CD4-positive, alpha-beta T cell treated with Interleukin-4 for 1 hour (primary cell): ENCODE measurements at regions not wholly inside any gene's neighbourhood (a gene's known extent, or its start where the extent isn't known, plus 50 kb on each side); places are given as distances from the start of the nearest gene placed in this dataset.
"Not testable (repeated sequence)": the region's sequence is repeated elsewhere in the genome, so short reads cannot be mapped to it uniquely, and the experiment has no call there.

Experiments used
- DNase-seq, 2 donors: peaks; one replicate each; pipeline ENCODE4 v3.0.0-alpha.2; 2020 to 2022

DNA sequence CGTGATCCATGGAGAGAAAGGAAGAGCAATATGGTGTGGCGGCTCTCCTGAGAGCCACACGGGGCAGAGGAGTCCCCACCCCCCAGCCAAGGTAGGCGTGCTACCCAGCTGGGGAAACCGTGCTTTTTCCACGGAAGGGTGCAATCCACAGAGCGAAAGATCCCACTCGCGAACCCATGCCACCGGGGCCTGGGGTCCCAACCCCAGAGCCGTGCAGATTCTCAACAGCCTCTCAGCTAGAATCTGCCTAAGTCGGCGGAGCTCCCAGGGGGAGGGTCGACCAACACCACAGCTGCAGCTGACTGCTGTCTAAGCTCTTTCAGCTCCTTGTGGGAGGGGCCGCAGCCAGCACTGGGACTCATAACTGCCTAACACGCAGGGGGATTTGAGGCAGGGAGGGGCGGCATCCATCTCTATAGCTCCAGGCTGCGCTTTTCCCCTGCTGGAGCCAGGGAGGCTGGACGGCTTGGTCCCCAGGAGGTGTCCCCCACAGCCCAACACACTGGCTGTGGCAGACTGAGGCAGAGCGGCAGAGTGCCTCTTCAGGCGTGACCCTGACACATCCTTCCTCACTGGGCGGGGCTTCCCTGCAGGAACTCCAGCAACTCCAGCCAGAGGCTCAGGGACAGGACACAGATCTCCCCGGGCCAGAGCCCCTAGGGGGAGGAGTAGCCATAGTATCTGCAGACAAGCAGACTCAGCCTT is 107.6 kb upstream of the ZBTB20 start:
- no peak for DNase-seq

DNA sequence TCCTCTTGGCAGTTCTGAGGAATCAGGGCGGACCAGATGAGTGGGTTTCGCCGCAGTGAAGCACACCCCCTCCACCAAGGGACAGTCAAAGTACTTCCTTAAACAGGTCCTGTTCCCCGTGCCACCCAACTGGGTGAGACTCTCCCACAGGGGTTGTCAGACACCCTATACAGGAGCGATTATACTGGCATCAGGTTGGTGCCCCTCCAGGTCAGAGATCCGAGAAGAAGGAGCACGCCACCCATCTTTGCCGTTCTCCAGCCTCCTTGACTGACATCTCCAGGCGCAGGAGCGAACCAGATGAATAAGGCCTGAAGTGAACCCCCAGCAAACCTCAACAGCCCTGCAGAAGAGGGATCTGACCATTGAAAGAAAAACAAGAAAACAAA is 108.1 kb upstream of the ZBTB20 start:
- DNase-seq = no peak

DNA sequence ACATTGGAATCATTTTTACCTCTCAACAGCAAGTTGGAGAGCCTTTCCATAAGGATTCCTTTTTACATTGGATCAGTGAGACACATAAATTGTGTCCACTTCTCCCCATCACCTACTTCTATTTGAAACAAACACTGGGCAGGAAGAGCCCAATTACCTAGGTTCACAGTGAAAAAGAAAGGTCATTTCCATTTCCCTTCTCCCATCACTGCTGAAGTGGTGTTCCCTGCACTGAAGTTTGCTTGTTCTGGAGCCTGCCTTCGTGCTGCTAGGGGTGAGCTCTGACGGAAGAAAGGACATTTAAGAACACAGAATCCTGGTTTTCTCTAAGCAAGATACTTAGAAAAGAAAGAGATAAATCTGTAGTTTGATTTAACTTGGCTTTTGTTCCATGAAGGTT is 123.8 kb upstream of the ZBTB20 start:
- no peak for DNase-seq

DNA sequence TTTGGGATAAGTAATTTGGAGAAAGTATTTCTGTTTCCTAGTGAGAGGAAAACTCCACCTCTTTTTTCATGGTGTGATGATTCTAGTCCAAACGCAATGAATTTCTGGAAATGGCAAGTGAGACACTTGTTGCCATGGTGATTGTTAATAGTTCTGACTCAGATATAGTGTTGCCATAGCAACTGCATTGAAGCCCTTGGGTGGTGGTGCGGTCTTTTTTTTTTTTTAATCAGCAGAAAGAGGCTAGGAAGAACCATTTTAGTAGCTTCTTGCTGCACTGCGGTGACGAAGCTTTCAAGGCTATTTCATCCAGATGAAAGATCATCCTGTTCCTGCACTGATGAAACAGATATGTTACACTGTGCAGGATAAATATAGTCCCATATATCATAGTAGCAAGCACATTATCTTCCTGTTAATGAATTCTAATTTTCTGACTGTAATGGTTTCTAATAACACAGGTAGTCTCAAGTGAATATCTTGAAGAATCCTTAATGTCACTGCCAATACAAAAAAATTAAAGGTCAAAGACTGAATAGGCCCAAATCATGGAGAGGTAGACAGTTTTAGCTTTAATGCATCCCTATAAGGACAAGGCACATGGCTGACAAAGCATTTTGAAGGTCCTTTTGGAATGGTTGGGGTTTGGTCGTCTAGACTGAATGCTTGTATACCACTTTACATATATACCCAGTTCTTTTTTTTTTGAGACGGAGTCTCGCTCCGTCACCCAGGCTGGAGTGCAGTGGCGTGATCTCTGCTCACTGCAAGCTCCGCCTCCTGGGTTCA is 125.1 kb upstream of the ZBTB20 start:
- no peak for DNase-seq

DNA sequence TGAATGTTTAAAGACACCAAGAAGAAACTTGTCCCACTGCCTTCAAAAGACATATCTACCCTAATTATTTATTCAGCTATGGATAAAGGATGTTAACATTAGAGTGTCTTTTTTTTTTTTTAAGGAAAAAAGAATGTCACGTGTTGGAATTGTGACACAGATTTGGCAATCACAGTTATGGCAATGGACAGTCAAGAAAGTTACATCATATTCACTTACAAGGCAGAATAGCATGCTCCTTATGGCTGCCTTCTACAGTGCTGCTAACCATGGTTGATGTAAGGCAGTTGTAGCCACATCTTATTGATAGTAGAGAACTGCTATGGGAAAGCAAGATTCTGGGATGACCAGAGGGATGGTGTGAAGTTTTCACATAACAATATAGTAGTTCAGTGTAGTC is 128.8 kb upstream of the ZBTB20 start:
- no peak for DNase-seq

DNA sequence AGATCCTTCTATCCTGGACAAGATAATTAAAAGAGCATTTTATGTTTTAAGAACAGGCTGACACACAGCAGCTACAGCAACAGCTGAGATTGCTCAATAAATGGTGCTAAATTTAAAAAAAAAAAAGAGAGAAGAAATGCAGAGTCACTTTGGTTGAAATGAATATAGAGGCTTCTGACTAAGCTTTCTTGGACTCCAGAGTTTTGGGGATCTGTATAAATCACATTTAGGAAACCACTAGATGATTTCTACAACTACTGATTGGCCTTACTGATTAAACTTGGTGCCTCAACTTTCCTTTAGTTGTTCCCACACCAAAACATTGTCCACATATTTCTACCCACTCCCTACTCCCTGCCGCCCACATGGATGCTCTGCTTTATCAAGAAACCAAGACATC is 132.9 kb upstream of the ZBTB20 start:
- DNase-seq = no peak

DNA sequence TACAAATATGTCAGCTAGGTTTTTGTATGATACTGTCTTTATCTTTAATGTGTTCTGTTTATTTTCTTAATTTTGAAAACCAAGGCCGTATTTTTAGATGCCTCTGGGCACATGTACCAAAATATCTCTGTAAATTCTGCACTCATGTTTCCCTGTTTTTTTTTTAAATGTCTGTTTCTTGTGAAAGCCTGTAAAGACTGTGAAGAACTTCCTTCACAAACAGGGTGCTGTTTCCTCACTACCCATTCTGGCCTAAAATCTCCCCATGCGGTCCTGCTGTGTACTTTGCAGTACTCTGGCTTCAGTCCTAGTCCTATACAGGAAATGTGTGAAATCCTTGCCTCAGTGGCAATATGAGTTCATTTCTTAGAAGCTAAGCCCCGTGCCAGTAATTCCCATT is 133.4 kb upstream of the ZBTB20 start:
- DNase-seq = no peak

DNA sequence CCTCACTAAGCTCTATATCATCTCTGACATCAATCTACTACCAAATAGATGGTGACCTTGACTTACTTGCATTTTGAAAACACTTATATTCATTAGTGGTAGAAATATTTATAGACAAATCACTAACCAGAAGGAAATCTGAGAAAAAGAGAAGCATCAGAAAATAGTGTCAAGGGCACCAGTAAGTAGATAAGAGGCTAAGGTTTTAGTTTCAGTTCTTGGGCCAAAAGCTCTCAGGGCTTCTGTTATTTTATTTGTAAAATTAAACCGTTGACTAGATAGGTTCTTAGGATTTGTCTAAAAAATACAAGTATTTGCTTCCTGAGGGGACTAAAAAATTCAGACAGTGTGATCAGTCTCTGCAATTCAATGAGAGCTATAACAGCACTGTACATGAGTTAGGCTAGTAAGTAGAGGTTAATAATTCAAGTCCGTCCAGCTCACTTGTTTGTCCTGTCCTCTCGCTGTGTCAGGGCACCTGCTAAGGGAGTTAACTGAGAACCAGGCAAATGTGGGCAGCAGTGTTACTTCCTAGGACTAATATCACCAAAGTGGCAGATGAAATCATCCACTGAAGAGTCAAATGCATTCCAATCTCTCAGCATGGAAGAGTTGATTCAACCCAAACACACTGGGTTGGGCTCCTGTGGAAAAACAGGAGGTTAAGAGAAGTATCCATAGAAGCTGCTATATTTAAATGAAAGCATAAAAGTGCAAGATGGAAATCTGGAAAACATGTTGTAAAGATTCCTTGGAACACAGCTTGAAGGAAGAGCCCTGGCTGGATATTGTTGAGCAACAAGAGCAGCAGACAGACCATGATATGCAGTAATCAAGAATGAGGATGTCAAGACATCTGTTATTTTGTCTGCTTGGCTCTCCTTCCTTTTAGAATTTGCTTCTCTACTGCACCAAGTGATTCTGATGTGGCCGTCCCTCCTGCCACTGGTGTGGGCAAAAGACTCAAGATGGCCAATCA is 134.9 kb upstream of the ZBTB20 start:
- DNase-seq = no peak

DNA sequence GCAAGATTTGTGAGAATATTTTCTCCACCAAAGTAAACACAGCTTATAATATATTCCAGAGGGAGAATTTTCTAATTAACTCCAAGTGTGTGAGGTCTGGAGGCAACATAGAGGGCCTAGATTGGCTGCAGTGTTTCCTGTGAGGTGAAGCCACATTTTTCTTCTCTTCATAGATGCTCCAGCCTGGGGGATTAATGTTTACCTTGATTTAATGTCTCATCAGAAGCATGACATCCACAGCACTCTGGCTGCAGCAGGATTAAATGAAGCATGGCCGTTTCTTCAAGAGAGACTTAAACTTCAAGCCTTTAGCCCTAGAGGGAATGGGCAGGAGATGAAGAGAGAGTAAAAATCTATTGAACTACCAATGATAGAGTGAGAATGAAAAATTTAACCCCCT is 137.9 kb upstream of the ZBTB20 start:
- no peak for DNase-seq

DNA sequence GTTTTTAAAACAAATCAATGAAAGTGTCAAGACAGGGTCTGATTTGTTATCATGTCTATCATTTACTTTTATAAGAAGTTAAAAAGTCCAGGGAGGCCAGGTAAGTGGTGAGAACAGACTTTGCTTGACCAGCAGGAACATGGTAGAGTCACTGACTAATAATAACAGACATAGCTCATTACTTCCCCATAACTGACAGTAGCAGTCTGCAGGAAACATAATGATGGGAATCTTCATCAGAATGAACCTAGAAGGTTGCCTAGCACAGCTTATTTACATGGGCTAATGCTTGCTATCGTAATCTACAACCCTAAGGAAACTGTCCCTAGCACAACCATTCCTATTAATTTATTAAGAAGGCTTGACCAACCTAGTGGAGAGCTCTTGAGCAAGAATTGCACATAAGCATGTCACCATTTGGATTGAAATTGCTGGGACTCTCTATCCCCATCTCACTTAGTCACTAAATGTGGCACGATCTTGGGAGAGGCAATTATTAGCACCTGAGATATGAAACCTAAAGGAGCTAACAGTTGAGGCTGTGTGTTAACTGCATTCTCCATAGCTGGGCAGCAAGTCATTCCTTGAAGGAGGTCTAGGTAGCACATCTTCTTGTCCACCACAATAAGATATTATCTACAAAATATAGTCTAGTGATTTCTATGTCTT is 139.6 kb upstream of the ZBTB20 start:
- DNase-seq = no peak

DNA sequence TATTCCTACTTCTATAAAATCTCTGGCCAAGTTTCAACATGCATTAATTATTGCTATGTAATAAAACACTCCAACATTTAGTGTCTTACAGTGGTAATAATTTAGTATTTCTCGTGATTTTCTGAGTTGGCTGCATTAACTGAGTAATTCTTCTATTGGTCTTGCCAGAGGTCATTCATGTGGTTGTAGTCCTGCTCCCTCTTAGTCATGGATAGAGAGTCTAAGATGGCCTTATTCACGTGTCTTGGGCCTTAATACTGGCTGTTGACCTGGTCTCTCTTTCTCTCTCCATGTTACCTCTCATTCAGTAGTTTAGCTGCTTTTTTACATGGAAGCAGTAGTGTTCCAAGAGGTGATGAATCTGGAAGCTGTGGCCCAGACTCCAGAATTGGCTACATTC is 140.1 kb upstream of the ZBTB20 start:
- no peak for DNase-seq

DNA sequence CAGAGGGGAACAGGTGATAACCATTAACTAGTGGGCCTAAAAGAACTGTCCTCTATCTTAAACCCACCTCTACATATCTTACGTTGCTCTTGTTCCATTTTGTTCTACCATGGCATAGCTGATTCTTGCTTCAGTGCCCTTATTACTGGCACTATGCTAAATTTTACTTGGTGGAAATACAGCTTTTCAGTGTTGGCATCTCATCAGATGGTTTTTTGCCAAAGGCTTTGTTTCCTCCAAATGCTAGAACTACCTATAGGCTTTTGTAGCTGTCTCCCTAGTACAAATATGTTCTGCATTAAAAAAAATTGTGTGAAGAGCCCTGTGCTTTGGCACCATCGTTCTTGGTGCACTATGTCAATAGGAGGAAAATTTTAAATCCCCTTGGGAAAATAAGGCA is 145.0 kb upstream of the ZBTB20 start:
- no peak for DNase-seq

DNA sequence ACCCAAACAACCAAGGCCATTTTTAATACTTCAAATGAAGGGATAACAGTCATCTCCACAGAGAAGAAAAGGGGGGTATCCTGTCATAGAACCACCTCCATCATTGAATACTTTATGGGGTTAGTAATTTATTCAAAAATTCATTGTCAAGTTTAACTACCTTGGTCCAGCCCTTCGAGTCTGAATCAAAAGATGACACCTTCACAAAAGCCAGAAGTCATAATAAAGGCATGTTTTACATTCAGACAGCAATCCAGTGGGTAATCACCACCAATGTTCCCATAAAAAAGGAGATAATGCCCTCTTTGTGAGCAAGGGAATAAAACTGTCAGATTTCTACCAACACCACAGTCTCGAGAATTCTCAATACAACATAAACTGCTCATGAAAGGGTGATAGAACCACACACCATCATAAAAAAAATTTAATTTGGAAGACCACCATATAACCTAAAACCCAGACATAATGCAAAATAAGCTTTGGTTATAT is 145.6 kb upstream of the ZBTB20 start:
- no peak for DNase-seq

DNA sequence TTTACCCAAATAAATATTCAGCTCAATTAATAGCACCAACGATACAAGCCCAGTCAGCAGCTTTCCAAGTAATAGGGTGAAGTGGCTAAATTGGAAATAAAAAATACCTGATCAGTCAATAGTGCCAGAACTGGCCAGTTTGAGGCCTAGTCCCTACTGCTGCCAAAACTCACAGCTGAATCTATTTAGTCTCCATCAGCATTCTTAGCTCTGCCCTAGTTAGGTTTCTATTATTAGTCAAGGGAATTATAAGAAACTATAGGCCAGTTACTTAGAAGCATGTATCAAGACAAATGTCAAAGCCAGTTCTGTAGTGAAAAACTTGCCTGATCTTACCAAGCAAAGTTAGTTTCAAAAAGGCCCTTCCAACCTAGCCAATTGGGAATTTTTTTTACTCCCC is 146.2 kb upstream of the ZBTB20 start:
- no peak for DNase-seq

DNA sequence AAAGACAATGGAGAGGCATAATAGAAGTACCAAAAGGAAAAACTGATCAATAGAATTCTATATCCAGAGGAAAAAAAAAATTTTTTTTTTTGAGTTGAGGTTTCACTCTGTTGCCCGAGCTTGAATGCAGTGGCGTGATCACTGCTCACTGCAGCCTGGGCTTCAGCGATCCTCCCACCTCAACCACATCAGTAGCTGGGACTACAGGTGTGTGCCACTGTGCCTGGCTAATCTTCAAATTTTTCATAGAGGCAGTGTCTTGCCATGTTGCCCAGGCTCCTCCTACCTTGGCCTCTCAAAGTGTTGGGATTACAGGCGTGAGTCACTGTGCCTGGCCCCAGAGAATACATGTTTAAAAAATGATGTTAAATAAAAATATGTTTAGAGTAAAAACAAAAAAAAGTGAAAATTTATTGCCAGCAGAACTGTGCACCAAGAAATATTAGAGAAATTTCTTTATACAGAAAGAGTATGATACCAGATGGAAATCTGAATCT is 154.3 kb upstream of the ZBTB20 start:
- no peak for DNase-seq

DNA sequence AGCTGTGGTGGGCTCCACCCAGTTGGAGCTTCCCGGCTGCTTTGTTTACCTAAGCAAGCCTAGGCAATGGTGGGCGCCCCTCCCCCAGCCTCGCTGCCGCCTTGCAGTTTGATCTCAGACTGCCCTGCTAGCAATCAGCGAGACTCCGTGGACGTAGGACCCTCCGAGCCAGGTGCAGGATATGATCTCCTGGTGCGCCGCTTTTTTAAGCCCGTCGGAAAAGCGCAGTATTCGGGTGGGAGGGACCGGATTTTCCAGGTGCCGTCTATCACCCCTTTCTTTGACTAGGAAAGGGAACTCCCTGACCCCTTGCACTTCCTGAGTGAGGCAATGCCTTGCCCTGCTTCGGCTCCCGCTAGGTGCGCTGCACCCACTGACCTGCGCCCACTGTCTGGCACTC is 170.9 kb upstream of the ZBTB20 start:
- DNase-seq = not testable (repeated sequence)

DNA sequence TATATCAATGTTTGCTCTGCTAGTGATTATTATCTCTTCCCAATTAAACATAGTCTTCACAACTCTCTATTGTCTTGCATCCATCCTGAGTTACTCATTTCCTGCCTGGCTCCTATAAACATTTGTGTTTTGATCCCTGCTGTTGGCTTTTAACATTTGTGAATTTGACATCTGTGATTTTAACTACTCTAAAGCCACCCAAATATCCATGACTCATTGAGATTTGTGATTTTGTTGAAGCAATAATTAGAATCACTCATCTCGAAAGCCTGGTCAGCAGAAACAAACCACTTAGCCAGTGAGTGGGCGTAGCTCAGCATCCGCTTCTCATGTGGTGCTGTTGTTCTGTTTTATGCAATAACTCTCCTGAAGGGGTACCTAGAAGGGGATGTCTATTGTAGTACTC is 174.3 kb upstream of the ZBTB20 start:
- DNase-seq = no peak

DNA sequence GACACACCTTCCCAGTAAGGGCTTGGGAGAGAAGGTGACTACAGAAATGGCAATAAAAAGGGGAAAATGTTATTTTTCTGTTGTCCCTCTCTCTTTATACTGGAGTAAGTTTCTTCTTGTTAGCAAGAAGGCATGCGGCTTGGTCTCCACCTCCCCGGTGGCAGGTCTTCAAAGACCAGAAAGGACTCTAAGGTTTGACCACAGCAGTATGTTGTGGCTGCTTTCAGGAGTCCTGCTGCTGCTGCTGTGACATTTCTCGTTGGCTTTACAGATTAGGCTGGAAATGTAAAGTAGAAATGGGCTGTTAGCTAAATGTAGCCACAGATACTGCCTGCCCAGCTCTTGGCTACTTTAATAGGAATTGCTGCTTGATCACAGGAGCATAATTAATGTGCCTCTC is 175.8 kb upstream of the ZBTB20 start:
- DNase-seq = no peak

DNA sequence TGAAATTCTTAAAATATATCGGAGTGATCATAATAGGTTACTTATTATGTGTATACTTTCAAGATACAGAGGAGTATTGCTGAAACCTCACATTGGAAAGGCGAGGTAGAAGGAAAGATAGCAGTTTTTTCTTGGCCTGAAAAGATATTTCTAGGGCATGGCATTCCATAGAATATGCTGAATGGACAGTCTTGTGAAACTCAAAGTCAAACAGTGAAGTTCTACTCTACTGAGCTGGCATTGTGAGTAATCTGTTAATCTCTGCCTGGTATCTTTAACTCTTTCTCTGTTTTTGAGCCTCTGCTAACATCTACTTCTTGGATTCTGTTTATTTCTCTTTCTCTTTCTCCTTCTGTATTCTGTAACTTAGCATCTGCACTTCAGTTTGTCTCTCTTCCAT is 176.3 kb upstream of the ZBTB20 start:
- DNase-seq = no peak

DNA sequence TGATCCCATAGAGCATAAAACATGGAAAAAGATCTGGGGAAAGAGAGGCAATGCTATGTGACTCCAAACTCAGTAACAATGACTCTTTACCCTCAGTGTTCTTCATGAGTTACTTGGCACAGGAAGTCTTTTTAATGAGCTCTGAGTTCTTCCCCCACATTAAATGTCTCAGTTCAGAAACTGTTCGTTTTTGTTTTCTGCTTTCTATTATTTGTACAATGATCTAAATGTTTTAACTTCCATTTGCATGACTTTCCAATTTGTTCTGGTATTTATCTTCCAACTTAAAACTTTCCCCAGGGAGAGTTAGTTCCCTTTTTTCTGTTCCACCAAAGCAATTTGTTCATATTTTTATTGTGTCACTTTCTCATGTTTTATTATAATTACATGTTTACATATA is 177.0 kb upstream of the ZBTB20 start:
- no peak for DNase-seq

DNA sequence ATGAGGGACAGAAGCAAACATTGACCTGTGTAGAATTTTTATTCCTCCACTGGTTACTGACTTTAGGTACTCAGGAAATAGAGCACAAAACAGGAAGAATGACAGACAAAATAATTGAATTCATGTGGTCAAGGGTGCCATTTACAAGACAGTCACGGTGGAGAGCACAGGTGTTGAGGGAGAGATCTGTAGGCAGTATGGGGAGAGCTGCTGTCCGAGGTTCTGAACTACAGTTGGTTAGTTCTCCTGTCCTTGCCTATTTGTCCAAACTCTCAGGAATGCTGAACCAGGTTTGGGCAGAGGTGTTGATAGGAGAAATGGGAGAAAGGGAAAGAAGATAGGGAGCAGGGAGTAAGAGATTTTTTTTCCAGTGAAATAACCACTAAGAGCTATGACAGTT is 178.5 kb upstream of the ZBTB20 start:
- no peak for DNase-seq

DNA sequence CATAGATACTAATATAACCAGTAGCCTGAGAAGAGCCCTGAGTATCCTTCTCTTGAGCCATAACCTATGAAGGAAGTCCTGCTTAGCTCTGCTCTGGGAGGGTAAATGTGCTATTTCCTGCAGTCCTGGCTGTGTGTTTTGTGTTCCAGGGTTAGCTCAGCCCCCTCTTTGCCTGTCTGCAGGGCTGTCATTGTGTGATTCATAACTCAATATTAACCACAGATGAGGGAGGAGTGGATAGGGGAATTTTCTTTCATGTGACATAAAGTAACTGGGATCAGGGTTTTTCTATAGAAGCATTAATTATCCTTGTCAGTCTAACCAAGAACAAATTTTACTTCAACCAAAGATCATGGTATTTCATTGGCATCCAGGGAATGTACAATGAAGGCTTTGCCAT is 183.3 kb upstream of the ZBTB20 start:
- DNase-seq = no peak

DNA sequence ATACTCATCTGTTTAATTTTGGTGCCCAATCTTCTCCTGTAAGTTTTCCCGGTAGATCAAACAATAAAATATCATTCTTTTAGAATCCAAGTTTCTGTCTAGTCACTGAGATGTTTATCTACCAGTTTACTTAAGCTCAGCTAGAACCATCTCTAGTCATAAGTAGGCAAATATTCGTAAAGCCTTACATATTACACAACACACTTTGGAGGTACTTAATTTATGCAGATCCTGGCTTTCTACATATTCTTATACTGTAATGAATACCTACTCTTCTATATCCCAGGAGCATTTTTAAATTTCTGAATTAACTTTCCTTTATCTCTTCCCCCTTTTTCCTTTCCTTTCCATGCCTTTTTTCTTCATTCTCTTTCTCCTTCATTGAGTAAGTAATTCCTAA is 185.9 kb upstream of the ZBTB20 start:
- no peak for DNase-seq
